ENCODE measurements at regions not wholly inside any gene's neighbourhood (a gene's known extent, or its start where the extent isn't known, plus 50 kb on each side); places are given as distances from the start of the nearest gene placed in this dataset.
"Not testable (repeated sequence)": the region's sequence is repeated elsewhere in the genome, so short reads cannot be mapped to it uniquely, and the experiment has no call there.

DNA sequence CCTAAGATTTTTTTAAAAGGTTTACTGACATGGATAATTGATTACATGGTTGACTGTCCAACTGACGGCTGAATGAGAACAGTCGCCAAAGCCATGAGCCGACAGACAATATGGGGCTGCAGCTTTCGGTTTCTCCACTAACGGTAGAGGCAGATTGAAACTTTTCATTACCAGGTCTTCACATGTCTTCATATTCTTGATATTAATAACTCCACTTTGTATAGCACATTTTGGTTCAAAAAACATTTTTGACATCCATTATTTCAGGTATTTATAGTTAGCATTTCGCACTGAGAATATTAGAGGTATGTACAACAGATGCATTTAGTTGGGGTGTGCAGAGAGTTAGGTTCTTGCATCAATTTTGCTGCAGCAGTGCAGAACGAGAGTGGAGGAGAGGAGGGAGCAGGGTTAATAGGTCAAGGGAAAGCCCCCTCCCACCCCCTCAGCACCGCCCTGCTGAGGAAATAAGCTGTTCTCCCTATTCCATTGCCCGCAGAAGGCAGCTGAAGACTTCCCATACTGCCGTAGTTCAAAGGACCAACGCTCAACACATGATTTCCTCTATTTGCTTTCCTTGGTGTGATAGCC is 73.6 kb upstream of the ADTRP start:
- Mint-ChIP-seq H3K27ac (no peak overlapping the region), H3K4me1 (peaks cover 5% of the 10 kb centered on the region), H3K27me3 (no peaks in the 10 kb centered on the region), H3K4me3 (no peak overlapping the region), H3K9me3 (peaks cover 0 to 5% of the 10 kb centered on the region in 2 donors)
- DNase-seq (no peak), ATAC-seq (no peak)

DNA sequence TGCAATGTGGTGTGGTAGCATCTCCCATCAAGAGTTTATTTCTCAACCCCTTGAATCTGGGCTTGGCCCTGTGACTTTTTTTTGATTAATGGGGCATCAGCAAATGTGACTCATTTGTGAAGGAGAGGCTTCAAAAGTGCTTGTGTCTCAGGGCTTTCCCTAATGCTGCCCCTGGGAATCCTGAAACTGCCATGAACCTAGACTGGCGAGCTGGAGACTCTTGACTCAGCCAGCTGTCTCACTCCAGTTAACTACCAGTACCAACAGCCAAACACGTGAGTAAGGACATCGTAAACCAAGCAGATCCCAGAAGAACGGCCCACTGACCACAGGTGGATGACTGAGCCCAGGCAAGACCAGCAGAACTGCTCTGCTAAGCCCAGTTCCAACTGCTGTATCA is 72.8 kb upstream of the ADTRP start:
- no peaks in the 10 kb centered on the region for H3K27me3 Mint-ChIP-seq
- no peak overlapping the region for H3K4me3 Mint-ChIP-seq
- H3K4me1 Mint-ChIP-seq: peaks cover 5% of the 10 kb centered on the region
- H3K27ac Mint-ChIP-seq: no peak overlapping the region
- no peak for ATAC-seq
- no peak for DNase-seq
- H3K9me3 Mint-ChIP-seq: peaks cover 0 to 5% of the 10 kb centered on the region in 2 donors

DNA sequence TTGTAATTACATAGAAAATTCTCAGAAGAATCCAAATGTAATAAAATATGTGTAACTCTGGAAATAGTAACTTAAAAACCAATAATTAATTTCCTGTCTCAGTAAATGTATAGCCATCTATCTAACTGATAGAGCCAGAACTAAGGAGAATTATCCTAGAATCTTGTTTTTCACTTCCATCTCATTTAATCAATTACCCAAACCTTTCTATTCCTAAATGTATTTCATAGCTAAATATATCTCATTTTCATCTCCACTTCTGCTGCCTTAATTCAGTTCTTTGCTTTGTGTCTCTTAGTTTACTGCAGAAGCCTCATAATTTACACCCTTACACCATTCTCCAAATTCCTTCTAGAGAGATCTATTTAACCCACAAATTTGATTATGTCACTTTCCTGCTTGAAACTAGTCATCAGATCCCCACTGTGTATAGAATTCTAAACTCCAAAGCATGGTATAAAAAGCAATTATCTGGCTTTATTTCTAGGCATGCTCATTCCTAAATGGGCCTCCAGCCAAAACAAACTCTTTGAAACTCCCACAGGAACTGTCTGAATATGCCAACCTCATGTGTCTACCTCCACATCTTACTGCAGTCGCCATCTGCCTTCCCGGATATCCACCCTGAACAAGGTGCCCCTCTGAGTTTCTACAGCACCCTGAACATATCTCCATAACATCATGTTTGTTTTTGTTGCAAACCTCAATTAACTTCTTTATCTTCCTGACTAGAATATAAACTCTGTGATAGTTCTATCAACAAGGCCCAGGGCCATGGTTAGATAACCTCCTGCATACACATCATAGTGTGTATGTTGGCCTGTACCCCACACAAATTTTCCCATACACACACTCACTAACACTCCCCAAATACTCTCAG is 70.5 kb upstream of the ADTRP start:
- no peak for DNase-seq
- Mint-ChIP-seq H3K4me1 (no peaks in the 10 kb centered on the region), H3K9me3 (peaks cover 0 to 5% of the 10 kb centered on the region in 2 donors), H3K27me3 (no peaks in the 10 kb centered on the region), H3K27ac (no peak overlapping the region), H3K4me3 (no peak overlapping the region)
- no peak for ATAC-seq

DNA sequence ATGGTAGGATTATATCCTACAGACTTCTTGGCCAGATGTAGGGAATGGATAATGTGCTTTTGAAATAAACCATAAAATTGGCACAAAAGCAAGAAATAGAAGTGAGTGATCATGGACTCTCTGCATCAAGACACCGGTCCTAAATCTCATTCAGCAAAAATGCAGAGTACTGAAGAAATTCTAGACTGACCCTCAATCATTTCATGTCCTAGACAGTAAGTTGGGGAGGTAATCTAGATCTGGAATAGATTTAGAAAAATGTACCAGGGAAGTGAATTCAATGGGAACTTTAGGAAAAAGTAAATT is 69.7 kb upstream of the ADTRP start:
- no peak overlapping the region for H3K27ac Mint-ChIP-seq
- peaks cover 0 to 5% of the 10 kb centered on the region in 2 donors for H3K9me3 Mint-ChIP-seq
- no peaks in the 10 kb centered on the region for H3K4me1 Mint-ChIP-seq
- no peak for ATAC-seq
- DNase-seq: no peak
- no peaks in the 10 kb centered on the region for H3K27me3 Mint-ChIP-seq
- no peak overlapping the region for H3K4me3 Mint-ChIP-seq

DNA sequence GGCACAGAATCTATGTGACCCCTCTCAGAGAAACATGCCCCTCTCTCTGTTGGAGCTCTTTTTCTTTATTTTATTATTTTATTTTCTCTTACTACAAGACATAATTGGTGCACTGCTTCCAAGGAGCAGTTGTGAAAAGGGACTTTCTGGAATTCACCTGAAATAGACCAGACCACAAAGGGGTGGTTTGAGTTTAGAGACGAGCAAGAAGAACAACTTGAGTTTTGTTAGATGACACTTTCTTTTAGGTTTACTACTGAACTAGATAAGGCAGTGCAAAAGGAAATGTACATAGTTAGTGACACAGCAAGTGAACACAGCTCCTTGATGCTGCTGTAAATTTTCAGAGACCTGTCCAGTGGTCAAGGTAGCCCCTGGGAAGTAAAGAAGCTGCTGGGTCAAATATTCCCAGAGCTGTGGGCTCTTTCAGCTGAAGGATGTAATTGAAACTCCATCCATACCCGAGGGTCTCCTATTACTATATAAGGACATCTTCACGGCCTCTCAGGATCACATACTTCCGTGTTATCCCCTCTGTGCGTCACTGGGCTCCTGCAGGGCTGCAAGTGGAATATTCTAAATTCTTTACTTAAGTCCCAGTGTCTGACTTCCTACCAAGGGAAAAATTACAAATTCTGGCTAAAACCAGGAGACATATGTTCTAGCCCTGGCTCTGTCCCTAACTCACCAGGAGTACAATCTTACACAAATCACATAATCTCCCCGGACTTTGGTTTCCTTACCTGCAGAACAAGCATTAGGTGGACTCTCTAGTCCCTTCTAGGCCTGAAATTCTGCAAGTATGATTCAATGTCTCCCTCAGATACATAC is 69.1 kb upstream of the ADTRP start:
- peaks cover 0 to 5% of the 10 kb centered on the region in 2 donors for H3K9me3 Mint-ChIP-seq
- ATAC-seq (no peak), DNase-seq (no peak)
- H3K4me3 Mint-ChIP-seq: no peak overlapping the region
- no peak overlapping the region for H3K27ac Mint-ChIP-seq
- H3K27me3 Mint-ChIP-seq: no peaks in the 10 kb centered on the region
- H3K4me1 Mint-ChIP-seq: no peaks in the 10 kb centered on the region

DNA sequence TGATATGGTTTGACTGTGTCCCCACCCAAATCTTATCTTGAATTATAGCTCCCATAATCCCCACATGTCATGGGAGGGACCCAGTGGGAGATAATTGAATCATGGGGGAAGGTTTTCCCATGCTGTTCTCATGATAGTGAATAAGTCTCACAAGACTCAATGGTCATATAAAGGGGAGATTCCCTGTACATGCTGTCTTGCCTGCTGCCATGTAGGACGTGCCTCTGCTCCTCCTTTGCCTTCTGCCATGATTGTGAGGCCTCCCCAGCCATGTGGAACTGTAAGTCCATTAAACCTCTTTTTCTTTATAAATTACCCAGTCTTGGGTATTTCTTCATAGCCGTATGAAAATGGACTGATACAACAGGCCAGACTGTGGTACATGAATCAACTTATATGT is 68.5 kb upstream of the ADTRP start:
- not testable (repeated sequence) for DNase-seq, H3K4me1 Mint-ChIP-seq, H3K27me3 Mint-ChIP-seq, ATAC-seq, H3K4me3 Mint-ChIP-seq, H3K27ac Mint-ChIP-seq, H3K9me3 Mint-ChIP-seq

DNA sequence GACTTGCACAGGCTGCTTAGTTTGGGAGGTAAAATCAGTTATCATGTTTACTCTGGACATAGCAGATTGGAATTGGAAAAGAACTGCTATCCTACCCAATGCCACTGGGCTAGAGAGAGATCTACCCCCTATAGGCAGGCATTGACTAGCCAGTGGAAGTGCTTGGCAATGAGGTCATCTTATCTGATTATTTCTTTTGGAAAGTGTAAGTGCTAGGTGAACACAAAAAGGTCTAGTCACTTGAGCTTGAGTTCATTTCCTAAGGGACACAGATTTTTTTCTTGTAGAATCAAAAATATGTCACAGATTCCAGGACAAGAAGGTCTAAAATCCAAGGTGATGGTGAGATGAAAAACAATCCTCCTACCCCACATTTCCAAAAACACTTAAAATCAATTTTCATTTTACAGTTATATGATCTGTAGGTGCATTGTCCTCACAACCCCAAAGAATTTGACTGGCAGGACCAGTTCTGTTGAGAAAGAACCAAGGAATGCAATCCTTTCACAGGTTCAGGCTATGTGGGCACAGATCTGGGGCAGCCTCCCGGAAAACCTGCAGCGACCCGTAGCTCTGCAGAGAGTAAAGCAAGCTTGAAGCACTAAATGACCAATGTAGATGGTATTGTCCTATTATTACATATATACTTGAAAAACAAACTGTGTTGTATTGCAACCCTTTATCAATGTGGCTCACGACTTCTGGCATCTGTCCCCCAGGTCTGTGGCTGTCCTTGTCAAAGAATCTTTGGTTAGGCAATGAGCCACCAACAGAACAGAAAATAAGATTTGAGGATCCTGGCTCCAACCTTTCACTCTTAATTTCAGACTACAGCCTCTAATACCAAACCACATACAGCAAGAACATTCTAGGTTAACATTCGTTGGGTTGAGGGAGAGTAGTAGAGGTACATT is 67.3 kb upstream of the ADTRP start:
- no peak for ATAC-seq
- H3K27ac Mint-ChIP-seq: no peak overlapping the region
- H3K9me3 Mint-ChIP-seq: peaks cover 0 to 7% of the 10 kb centered on the region in 2 donors
- H3K4me3 Mint-ChIP-seq: no peak overlapping the region
- H3K27me3 Mint-ChIP-seq: no peaks in the 10 kb centered on the region
- no peaks in the 10 kb centered on the region for H3K4me1 Mint-ChIP-seq
- no peak for DNase-seq

DNA sequence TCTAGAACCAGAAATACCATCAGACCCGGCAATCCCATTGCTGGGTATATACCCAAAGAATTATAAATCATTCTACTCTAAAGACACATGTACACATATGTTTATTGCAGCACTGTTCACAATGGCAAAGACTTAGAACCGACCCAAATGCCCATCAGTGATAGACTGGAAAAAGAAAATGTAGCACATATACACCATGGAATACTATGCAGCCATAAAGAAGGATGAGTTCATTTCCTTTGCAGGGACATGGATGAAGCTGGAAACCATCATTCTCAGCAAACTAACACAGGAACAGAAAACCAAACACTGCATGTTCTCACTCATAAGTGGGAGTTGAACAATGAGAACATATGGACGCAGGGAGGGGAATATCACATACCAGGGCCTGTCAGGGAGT is 64.2 kb upstream of the ADTRP start:
- not testable (repeated sequence) for H3K27me3 Mint-ChIP-seq, H3K4me3 Mint-ChIP-seq, H3K4me1 Mint-ChIP-seq, DNase-seq, H3K27ac Mint-ChIP-seq, ATAC-seq
- H3K9me3 Mint-ChIP-seq: peaks cover 19 to 31% of the 10 kb centered on the region in 2 donors

DNA sequence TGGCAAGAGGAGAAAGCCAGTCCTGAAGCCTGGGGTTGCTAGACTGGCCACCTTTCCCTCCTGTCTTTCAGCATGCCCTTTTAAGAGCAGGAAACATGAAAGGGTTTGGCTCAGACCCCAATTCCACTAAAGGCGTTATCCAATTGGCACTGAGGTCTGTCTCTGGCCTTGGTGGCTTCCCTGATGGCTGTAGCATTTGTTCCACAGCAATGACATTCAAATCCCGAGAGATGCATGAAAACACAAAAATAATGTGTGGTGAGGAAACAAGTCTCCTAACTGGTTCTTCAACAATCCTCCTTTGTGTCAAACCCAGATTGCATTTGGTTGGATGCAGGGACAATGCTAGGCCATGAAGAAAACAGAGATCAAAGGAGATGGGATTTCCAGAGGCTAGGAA is 56.5 kb upstream of the ADTRP start:
- H3K27ac Mint-ChIP-seq: no peak overlapping the region
- H3K4me1 Mint-ChIP-seq: peaks cover 6% of the 10 kb centered on the region
- no peak overlapping the region for H3K4me3 Mint-ChIP-seq
- H3K9me3 Mint-ChIP-seq: peaks cover 16 to 18% of the 10 kb centered on the region in 2 donors
- no peaks in the 10 kb centered on the region for H3K27me3 Mint-ChIP-seq
- ATAC-seq: no peak
- DNase-seq: no peak

DNA sequence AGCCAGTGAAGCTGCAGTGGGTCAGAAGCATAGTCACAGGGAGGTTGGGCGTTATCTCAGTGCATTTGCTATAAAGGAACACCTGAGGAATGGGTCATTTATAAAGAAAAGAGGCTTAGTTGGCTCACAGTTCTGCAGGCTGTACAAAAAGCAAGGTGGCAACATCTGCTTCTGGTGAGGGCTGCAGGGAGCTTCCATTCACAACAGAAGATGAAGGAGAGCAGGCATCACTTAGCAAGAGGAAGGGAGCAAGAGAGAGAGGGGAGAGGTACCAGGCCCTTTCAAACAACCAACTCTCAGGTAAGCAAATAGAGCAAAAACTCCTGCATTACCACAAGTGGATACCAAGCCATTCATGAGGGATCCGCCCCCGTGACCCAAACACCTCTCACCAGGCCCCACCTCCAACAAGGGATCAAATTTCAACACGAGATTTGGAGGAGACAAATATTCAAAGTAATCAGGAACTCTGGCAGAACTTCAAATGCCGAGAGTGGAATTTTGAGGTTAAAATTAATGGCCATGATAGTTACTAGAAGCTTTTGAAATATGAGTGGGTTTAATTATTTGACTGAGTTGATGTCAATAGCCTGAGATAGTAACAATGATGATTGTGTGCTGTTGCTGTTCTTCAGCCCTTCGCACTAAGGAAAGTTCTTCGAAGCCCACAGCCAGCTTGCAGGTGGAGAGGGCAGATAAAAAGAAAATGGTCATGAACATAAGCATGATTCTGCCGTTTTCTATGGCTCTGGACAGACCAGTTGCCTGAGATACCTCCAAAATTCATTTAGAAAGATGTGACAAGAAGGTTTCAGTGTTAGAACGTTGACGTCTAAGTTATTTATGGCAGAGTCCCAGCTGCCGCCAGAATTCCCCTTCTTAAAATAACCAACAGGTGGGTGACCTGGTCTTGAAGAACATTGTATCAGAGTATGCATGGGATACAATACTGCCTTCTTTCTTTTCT is 55.3 kb upstream of the ADTRP start:
- ATAC-seq: no peak
- H3K27ac Mint-ChIP-seq: no peak overlapping the region
- no peak overlapping the region for H3K4me3 Mint-ChIP-seq
- H3K4me1 Mint-ChIP-seq: peaks cover 6% of the 10 kb centered on the region
- H3K27me3 Mint-ChIP-seq: no peaks in the 10 kb centered on the region
- H3K9me3 Mint-ChIP-seq: peaks cover 7 to 8% of the 10 kb centered on the region in 2 donors
- DNase-seq: no peak

DNA sequence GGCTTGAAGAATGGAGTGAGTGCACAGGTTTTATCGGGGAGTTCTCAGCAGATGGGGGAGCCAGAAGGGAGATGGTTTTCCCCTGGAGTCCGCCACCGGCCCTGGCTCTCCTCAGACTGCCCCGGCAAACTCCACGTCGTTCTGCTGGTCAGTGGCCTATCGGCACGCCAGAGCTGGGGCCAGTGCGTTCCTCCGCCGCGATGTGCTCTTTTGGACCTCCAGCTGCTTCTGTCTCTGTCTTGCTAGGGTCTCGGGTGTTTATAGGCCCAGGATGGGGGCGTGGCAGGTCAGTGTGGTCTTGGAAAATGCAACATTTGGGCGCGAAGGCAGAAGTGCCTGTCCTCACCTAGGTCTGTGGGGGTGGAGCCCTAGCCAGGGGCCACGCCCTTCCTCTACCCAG is 53.0 kb upstream of the ADTRP start:
- Mint-ChIP-seq H3K27ac (no peak overlapping the region), H3K4me1 (peaks cover 12% of the 10 kb centered on the region), H3K4me3 (no peak overlapping the region), H3K27me3 (no peaks in the 10 kb centered on the region), H3K9me3 (no peaks in the 10 kb centered on the region)
- ATAC-seq: no peak
- no peak for DNase-seq

DNA sequence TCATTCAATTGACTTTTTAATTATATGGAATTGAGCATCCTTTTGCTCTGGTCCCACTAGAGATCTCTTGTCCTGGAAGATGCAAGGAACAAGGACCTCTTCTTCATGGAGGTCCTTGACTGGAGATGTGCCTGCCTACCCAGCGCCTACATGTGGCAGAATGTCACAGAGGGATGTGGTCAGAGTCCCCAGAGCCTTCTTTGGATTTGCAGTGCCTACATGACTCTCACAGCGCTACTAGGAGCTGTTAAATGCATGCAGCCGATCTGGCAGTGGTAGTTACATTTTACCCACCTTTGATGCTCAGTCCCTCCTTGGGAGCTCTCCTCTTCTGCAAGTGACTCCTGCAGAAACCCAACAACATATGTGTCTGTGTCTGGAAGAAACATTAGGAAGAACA is 51.9 kb upstream of the ADTRP start:
- no peak overlapping the region for H3K4me3 Mint-ChIP-seq
- no peak overlapping the region for H3K27ac Mint-ChIP-seq
- peaks cover 15% of the 10 kb centered on the region for H3K4me1 Mint-ChIP-seq
- H3K9me3 Mint-ChIP-seq: no peaks in the 10 kb centered on the region
- ATAC-seq (no peak), DNase-seq (no peak)
- no peaks in the 10 kb centered on the region for H3K27me3 Mint-ChIP-seq

DNA sequence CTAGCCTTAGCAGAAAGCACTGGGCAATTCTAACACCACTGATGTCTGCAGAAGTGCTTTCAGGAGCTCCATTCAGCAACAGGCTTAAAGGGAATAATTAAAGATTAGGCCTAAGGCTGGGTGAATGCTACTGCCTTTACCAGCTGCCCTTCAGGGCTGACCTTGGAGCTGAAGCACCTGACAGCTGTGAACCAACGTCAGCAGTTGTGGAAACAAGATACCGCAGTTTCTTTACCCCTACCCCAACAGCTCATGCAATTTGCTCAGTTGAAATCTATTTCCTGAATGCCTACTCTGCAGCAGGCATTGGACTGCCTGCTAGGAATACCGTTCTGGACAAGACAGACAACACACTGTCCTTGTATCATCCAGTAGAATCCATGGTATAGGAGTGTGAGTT is 51.5 kb upstream of the ADTRP start:
- Mint-ChIP-seq H3K4me3 (no peak overlapping the region), H3K4me1 (peaks cover 20% of the 10 kb centered on the region), H3K9me3 (no peaks in the 10 kb centered on the region), H3K27ac (no peak overlapping the region), H3K27me3 (no peaks in the 10 kb centered on the region)
- DNase-seq: no peak
- no peak for ATAC-seq

DNA sequence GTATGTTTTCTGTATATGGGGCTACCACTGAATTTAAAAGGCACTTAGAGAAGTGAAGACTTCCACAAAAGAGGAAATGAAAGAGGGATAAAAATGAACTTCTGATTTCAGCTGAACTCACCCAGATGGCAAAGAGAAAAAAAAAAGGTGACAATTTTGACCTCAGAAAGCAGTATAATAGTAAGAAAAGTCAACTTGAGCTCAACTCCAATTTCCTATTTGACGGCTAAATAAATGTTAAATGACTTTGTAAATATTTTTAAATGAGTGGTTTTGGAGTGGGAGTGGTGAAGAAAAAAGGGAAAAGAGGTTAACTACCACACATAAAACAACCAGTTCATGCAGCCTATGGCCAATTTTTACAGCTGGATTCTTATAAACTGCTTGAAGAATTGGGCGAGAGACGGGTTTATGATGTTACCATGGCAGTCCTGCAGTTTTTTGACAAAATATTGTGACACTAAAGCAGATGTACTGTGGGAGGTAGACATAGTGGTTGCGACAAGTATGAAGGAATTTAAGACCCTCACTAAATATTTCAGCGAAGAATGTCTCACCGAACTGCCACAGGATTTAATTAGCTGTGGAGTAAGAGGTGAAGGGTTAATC is 49.8 kb upstream of the ADTRP start:
- no peak for DNase-seq
- no peak for ATAC-seq
- H3K27me3 Mint-ChIP-seq: no peaks in the 10 kb centered on the region
- peaks cover 27% of the 10 kb centered on the region for H3K4me1 Mint-ChIP-seq
- no peak overlapping the region for H3K27ac Mint-ChIP-seq
- H3K9me3 Mint-ChIP-seq: no peaks in the 10 kb centered on the region
- H3K4me3 Mint-ChIP-seq: no peak overlapping the region
